Adrenal gland (tissue), 5 donors: ENCODE measurements at regions not wholly inside any gene's neighbourhood (a gene's known extent, or its start where the extent isn't known, plus 50 kb on each side); places are given as distances from the start of the nearest gene placed in this dataset.

Source experiments
- CTCF ChIP-seq, 6 experiments: fragments of 450-650 bp in 4 of 6; fragments of 200-600 bp in 2 of 6; sonication (generic) in 1 of 6; IDR thresholded peaks; 1 replicate in 5 of 6; 2 replicates in 1 of 6; pipeline versions ENCODE4 v1.5.1 to v1.8.0; 2016 to 2021; ENCODE audit warnings: antibody characterized with exemption in 6 of 6, mild to moderate bottlenecking in 2 of 6, moderate library complexity in 1 of 6
- POLR2A ChIP-seq, 2 donors: fragments of 450-650 bp; IDR thresholded peaks; one replicate each; pipeline ENCODE4 v1.6.1; 2017; ENCODE audit warnings: antibody characterized with exemption in 2 of 2, mild to moderate bottlenecking in 2 of 2, moderate library complexity in 1 of 2
- donor health status: DM: no; HTN: no; CAD: no.

- no peak for TF ChIP-seq CTCF (IDR thresholded peaks at IDR 0.05)
- TF ChIP-seq POLR2A (IDR thresholded peaks at IDR 0.05) = no peak
Observed at GRCh38 chr9:17907779-17908508, 329.1 kb downstream of the SH3GL2 start.
